ENCODE measurements at regions not wholly inside any gene's neighbourhood (a gene's known extent, or its start where the extent isn't known, plus 50 kb on each side); places are given as distances from the start of the nearest gene placed in this dataset.

- TF ChIP-seq EZH2 (IDR thresholded peaks at IDR 0.05; ENCODE audit: borderline replicate concordance, insufficient read depth, low read depth, low read length, poor library complexity, severe bottlenecking) (no peak), CTCF (IDR thresholded peaks at IDR 0.05) (no peak)
Observed at GRCh38 chr11:10622957-10623791, 54.7 kb upstream of the LYVE1 start.

All from B cell (primary cell).